Caco-2 (cell line): ENCODE measurements at regions not wholly inside any gene's neighbourhood (a gene's known extent, or its start where the extent isn't known, plus 50 kb on each side); places are given as distances from the start of the nearest gene placed in this dataset.

ENCODE experiments used
- BruUV-seq: library from RNA; stranded (reverse); fragments of 400-500 nt; replicated peaks from 2 replicates; lab custom pipeline; 2021; lab: Mats Ljungman, UMichigan
- CTCF ChIA-PET: fragments of 300-600 bp; sonication (Branson Sonifier 250); formaldehyde crosslinking; loops from one replicate; lab custom pipeline; 2022; ENCODE audit warnings: antibody characterized with exemption; lab: Charles Lee
- POLR2A ChIA-PET: fragments of 300-600 bp; sonication (Branson Sonifier 250); formaldehyde crosslinking; loops from one replicate; lab custom pipeline; 2022; ENCODE audit warnings: antibody characterized with exemption; lab: Charles Lee
- DNase-seq, 2 experiments: peaks; one replicate each; pipeline versions ENCODE4 v3.0.0 to v3.0.0-alpha.2; 2020 to 2022
- H3K27me3 ChIP-seq: replicated peaks from 2 replicates; pipeline ENCODE4 v1.6.0; 2011; ENCODE audit warnings: low read length; ENCODE audit not compliant: control insufficient read depth, insufficient read depth
- H3K36me3 ChIP-seq: 2 replicates; pipeline ENCODE4 v1.5.1; 2011; ENCODE audit warnings: low read length; ENCODE audit not compliant: control insufficient read depth, insufficient read depth
- H3K4me1 ChIP-seq: fragments of 250-450 bp; sonication (Bioruptor Pico); 2 replicates; pipeline ENCODE4 v1.5.1; 2020; ENCODE audit warnings: mild to moderate bottlenecking
- H3K4me3 ChIP-seq: 2 replicates; pipeline ENCODE4 v1.5.1; 2011; ENCODE audit warnings: low read depth, mild to moderate bottlenecking, control low read depth, low read length
- H3K9me3 ChIP-seq: fragments of 250-450 bp; sonication (Bioruptor Pico); 2 replicates; pipeline ENCODE4 v1.5.1; 2020; ENCODE audit warnings: mild to moderate bottlenecking, moderate library complexity
- H3K27ac Mint-ChIP-seq: one replicate; pipeline ENCODE4 v1.8.0; 2022; ENCODE audit warnings: mixed read lengths; ENCODE audit not compliant: unreplicated experiment
- H3K27me3 Mint-ChIP-seq: one replicate; pipeline ENCODE4 v1.8.0; 2022; ENCODE audit warnings: mixed read lengths; ENCODE audit not compliant: insufficient read depth, unreplicated experiment
- H3K36me3 Mint-ChIP-seq: one replicate; pipeline ENCODE4 v1.8.0; 2022; ENCODE audit warnings: mild to moderate bottlenecking, mixed read lengths; ENCODE audit not compliant: insufficient read depth, unreplicated experiment
- H3K4me1 Mint-ChIP-seq: one replicate; pipeline ENCODE4 v1.8.0; 2022; ENCODE audit warnings: low read depth, mixed read lengths; ENCODE audit not compliant: unreplicated experiment
- H3K4me3 Mint-ChIP-seq: one replicate; pipeline ENCODE4 v1.8.0; 2022; ENCODE audit warnings: mild to moderate bottlenecking, moderate library complexity, mixed read lengths; ENCODE audit not compliant: unreplicated experiment
- H3K9me3 Mint-ChIP-seq: one replicate; pipeline ENCODE4 v1.8.0; 2022; ENCODE audit warnings: mixed read lengths; ENCODE audit not compliant: unreplicated experiment
- intact Hi-C: fragments of 100-400 bp; cut with micrococcal nuclease; formaldehyde crosslinking; loops from one replicate; pipeline ENCODE4 v1.10.0; 2022; ENCODE audit not compliant: unreplicated experiment
- TF ChIP-seq, protein P1 (sequence below), 2 experiments: fragments of 200-600 bp in 1 of 2; IDR thresholded peaks; 1 replicate in 1 of 2; 2 replicates in 1 of 2; pipeline versions ENCODE4 v1.5.1 to v1.8.0; 2011 to 2022; ENCODE audit warnings: antibody characterized with exemption in 1 of 2, control low read depth in 1 of 2, inconsistent platforms in 1 of 2, low read depth in 1 of 2, low read length in 1 of 2, mild to moderate bottlenecking in 1 of 2, moderate library complexity in 1 of 2; ENCODE audit not compliant: insufficient read depth in 1 of 2, severe bottlenecking in 1 of 2, unreplicated experiment in 1 of 2

DNA sequence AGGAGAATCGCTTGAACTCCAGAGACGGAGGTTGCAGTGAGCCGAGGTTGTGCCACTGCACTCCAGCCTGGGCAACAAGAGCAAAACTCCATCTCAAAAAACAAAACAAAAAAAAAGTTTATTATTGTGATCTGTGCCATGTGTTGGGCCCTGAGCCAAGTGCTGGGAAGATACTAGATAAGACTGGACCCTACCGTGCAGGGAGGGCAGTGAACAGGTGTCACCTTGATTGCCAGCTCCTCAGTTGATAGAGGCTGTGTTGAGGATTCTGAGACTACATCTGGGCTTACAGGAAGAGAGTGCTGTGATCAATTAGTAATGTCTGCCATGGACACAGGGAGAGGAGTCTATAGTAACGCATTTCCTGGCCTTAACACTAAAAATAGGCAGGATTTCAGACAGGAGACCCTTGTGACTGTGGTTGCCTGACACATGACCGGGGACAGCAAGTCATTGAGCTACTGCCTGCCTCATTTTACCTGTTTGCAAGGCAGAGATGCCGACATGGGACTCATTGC is 201.5 kb downstream of the C9orf50 start:
- no peak overlapping the region for H3K4me3 ChIP-seq
- peaks cover 13% of the 10 kb centered on the region for H3K4me1 Mint-ChIP-seq
- no TSS peak for BruUV-seq
- H3K27me3 ChIP-seq, result no peaks in the 10 kb centered on the region
- H3K4me3 Mint-ChIP-seq, result no peak overlapping the region
- no peak overlapping the region for H3K27ac Mint-ChIP-seq
- H3K9me3 ChIP-seq, result no peaks in the 10 kb centered on the region
- intact Hi-C loops, result no loop called here
- peaks cover 4% of the 10 kb centered on the region for H3K36me3 Mint-ChIP-seq
- POLR2A ChIA-PET, result no interaction called here
- CTCF ChIA-PET, result no interaction called here
- no peak for DNase-seq
- H3K4me1 ChIP-seq, result peaks cover 30% of the 10 kb centered on the region
- no peaks in the 10 kb centered on the region for H3K36me3 ChIP-seq
- no peaks in the 10 kb centered on the region for H3K27me3 Mint-ChIP-seq
- H3K9me3 Mint-ChIP-seq, result no peaks in the 10 kb centered on the region
- TF ChIP-seq, protein P1, sequence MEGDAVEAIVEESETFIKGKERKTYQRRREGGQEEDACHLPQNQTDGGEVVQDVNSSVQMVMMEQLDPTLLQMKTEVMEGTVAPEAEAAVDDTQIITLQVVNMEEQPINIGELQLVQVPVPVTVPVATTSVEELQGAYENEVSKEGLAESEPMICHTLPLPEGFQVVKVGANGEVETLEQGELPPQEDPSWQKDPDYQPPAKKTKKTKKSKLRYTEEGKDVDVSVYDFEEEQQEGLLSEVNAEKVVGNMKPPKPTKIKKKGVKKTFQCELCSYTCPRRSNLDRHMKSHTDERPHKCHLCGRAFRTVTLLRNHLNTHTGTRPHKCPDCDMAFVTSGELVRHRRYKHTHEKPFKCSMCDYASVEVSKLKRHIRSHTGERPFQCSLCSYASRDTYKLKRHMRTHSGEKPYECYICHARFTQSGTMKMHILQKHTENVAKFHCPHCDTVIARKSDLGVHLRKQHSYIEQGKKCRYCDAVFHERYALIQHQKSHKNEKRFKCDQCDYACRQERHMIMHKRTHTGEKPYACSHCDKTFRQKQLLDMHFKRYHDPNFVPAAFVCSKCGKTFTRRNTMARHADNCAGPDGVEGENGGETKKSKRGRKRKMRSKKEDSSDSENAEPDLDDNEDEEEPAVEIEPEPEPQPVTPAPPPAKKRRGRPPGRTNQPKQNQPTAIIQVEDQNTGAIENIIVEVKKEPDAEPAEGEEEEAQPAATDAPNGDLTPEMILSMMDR (IDR thresholded peaks at IDR 0.05; ENCODE audit: insufficient read depth in 1 of 2, low read depth in 1 of 2, low read length in 1 of 2, severe bottlenecking in 1 of 2, unreplicated experiment in 1 of 2), result no peak

DNA sequence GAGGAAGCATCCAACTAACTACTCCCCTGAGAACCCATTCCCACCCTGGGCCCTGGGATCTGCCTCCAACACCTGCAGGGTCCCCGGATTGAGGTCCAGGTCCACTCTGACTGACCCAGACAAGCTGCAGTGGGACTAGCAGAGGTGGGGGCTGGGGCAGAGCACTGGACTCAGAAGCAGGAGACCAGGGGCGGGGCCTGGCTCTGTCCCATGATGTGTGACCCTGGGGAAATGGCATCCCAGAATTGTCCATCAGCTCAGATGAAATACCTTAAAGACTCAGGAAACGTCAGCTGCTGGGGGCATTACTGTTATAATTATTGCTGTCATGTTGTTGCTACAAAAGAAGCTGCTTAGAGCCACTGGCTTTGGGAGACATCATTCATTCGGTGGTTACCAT is 202.4 kb downstream of the C9orf50 start:
- intact Hi-C loops, result no loop called here
- H3K27me3 Mint-ChIP-seq, result no peaks in the 10 kb centered on the region

DNA sequence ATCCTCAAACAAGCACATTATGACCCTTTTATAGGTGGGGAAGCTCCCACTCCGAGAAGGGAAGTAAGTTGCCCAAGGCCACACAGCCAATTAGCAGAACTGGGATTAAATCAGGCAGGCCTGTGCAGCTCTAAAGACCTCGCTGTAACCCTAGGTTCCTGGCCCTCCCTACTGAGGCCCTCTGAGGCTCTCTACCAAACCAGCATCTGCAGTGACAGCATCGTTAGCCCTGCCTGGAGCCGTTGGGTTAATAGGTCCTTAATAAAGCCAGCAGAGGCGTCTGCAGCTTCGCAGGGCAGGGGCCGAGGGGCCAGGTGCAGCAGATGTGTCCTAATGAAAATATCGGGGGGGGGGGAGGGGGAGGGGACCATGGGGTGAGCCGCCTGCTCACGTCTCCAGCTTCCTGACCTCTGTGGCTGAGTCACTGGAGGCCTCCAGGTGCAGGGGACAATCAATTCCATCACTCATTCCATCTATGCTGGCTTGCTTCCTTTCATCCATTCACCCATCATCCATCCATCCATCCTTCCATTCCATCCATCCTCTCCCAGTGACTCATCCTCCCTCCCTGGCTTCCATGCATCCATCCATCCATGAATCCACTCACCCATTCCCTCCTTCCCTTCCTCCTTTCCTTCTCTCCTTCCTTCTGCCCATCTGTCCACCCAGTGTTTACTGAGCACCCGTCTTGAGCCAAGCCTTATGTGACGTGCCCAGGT is 203.9 kb downstream of the C9orf50 start:
- no peak overlapping the region for H3K4me3 Mint-ChIP-seq
- no TSS peak for BruUV-seq
- CTCF ChIA-PET, result no interaction called here
- H3K9me3 ChIP-seq, result no peaks in the 10 kb centered on the region
- no peaks in the 10 kb centered on the region for H3K27me3 Mint-ChIP-seq
- no peaks in the 10 kb centered on the region for H3K9me3 Mint-ChIP-seq
- H3K4me3 ChIP-seq, result no peak overlapping the region
- DNase-seq, result no peak
- POLR2A ChIA-PET, result no interaction called here
- no peaks in the 10 kb centered on the region for H3K36me3 ChIP-seq
- H3K27me3 ChIP-seq, result no peaks in the 10 kb centered on the region
- H3K27ac Mint-ChIP-seq, result peak overlapping the region; percentile 88
- intact Hi-C loops, result no loop called here
- H3K4me1 ChIP-seq, result peaks cover 38% of the 10 kb centered on the region
- peaks cover 13% of the 10 kb centered on the region for H3K4me1 Mint-ChIP-seq
- TF ChIP-seq, protein P1 (IDR thresholded peaks at IDR 0.05; ENCODE audit: insufficient read depth in 1 of 2, low read depth in 1 of 2, low read length in 1 of 2, severe bottlenecking in 1 of 2, unreplicated experiment in 1 of 2), result no peak
- peaks cover 9% of the 10 kb centered on the region for H3K36me3 Mint-ChIP-seq

More for the DNA sequence above, 202.4 kb downstream of the C9orf50 start:
- no peaks in the 10 kb centered on the region for H3K9me3 Mint-ChIP-seq
- H3K4me3 ChIP-seq, result no peak overlapping the region
- peaks cover 36% of the 10 kb centered on the region for H3K4me1 ChIP-seq
- DNase-seq, result no peak
- H3K9me3 ChIP-seq, result no peaks in the 10 kb centered on the region
- H3K4me3 Mint-ChIP-seq, result no peak overlapping the region
- no TSS peak for BruUV-seq
- POLR2A ChIA-PET, result no interaction called here
- peaks cover 9% of the 10 kb centered on the region for H3K36me3 Mint-ChIP-seq
- H3K36me3 ChIP-seq, result no peaks in the 10 kb centered on the region
- H3K27me3 ChIP-seq, result no peaks in the 10 kb centered on the region
- CTCF ChIA-PET, result no interaction called here
- TF ChIP-seq, protein P1 (IDR thresholded peaks at IDR 0.05; ENCODE audit: insufficient read depth in 1 of 2, low read depth in 1 of 2, low read length in 1 of 2, severe bottlenecking in 1 of 2, unreplicated experiment in 1 of 2), result no peak
- no peak overlapping the region for H3K27ac Mint-ChIP-seq
- peaks cover 13% of the 10 kb centered on the region for H3K4me1 Mint-ChIP-seq
